DMS53 (cell line): ENCODE measurements at regions not wholly inside any gene's neighbourhood (a gene's known extent, or its start where the extent isn't known, plus 50 kb on each side); places are given as distances from the start of the nearest gene placed in this dataset.
"Not testable (repeated sequence)": the region's sequence is repeated elsewhere in the genome, so short reads cannot be mapped to it uniquely, and the experiment has no call there.

Experiments
- DNase-seq: peaks from one replicate; lab custom pipeline; 2025; lab: John Stamatoyannopoulos, UW

GRCh38 chr10:109650228-109650627 lies 273.1 kb downstream of the XPNPEP1 start:
- DNase-seq: peak; percentile 34

DNA sequence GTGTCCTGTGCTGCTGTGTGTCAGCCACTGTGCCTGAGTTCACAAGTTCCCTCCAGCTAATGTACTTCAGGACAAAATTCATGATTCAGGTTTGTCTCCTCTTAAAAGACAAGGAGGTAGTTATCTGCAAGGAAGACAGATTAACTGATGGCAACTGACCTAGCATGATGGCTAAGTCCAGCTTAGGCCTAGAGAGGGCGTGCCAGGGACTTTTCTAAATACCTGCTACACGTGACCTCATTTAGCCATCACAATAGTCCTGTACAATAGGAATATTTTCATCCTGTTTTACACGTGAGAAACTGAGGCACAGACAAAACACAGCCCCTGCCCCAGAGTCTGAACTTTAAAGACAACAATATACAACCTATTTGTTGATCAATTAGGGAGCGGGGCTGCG lies 275.7 kb downstream of the XPNPEP1 start:
- DNase-seq: peak; percentile 32

DNA sequence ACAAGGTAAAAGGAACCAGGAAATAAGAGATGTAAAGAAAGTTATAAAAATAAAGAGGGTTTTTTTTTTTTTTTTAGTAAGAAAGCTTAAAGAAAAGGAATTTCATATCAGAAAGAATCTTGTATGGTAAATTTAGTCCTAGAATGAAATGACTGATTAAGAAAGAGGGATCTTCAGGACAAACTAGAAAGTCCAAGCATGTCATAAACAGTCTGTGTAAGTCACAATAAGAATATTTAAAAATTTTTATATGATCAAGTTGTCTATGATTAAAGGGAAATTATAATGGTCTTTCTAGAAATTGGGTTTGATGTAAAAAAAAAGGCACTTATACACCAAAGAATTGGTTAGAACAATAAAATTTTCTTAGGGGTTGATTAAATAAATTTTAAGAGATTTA lies 289.5 kb downstream of the XPNPEP1 start:
- peak; percentile 30 for DNase-seq

GRCh38 chr10:109633017-109633416 lies 290.3 kb downstream of the XPNPEP1 start:
- not testable (repeated sequence) for DNase-seq

DNA sequence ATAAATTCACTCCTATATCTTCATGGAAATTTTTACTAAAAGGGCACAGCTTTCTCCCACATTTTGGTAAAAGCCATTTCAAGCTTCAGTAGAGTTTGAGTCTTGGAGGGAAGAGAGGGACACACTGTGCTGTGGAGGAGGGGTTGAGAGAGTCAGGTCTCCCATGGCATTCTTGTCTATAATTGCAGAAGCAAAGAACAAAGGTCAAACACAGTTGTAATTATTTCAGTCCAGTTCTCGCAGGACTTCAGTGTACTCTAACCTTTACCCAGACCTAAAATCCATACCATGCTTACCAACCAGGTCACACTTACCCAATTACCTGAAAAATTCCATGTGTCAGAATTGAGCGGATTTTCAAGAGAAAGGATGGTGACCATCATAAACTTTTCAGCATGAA lies 298.4 kb downstream of the XPNPEP1 start:
- DNase-seq: no peak

- DNase-seq: no peak
Observed at GRCh38 chr10:109622566-109622965, 300.7 kb downstream of the XPNPEP1 start.

GRCh38 chr10:109620396-109620795 lies 302.9 kb downstream of the XPNPEP1 start:
- DNase-seq: no peak

GRCh38 chr10:109619914-109620313 lies 303.4 kb downstream of the XPNPEP1 start:
- DNase-seq: no peak

- no peak for DNase-seq
Observed at GRCh38 chr10:109618748-109619147, 304.6 kb downstream of the XPNPEP1 start.

- no peak for DNase-seq
Observed at GRCh38 chr10:109618301-109618700, 305.0 kb downstream of the XPNPEP1 start.

DNA sequence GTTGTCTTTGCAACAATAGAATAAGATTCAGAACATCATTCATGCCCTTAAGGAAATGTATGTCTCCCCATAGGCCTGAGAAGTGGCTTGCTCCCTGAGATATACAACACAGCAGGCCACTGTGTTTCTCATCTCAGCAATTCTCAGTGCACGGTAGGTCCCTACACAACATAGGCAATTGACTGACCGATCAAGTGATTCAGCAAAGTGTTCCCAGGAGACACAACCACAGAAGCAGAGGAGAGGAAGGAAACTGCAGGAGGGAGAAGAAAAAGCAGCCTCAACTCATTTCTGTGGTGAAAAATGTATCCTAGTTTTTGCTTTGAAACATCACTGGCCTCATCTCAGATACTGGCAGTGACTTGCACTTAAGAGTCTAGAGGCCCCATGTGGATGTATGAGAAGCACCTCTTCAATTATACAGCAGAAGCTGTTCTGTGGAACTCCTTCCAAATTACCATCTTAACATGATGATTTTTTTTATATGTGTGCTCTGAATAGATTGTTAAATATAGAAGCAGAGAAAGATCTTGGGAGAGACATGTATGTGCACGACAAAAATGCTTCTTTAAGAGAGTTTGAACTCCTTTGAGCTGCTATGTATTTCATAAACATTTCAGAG lies 306.8 kb downstream of the XPNPEP1 start:
- no peak for DNase-seq

DNA sequence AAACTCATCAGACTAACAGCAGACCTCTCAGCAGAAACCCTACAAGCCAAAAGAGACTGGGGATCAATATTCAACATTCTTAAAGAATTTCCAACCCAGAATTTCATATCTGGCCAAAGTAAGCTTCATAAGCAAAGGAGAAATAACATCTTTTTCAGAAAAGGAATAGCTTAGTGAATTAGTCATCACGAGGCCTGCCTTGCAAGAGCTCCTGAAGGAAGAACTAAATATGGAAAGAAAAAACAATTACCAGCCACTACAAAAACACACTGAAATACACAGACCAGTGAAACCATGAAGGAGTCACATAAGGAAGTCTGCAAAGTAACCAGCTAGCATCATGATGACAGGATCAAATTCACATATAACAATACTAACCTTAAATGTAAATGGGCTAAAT lies 328.0 kb downstream of the XPNPEP1 start:
- not testable (repeated sequence) for DNase-seq

DNA sequence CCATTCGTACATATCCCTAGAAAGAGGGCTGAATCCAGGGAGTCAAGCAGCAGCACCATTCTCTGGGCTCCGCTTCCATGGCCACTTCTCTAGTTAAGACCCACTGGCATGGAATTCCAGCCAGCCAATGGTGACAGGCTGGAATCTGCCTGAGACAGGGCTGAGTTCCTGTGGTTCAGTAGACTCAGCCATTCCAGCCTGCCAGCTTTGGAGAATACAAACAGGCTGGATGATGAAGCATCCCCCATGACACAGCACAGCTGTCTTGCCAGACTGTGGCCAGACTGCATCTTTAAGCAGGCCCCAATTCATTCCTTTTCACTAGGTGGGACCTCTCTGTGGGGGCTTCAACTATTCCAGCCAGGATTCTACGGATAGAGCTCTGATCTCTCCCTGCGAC lies 329.6 kb downstream of the XPNPEP1 start:
- no peak for DNase-seq

- DNase-seq: no peak
Observed at GRCh38 chr10:109592391-109592790, 330.9 kb downstream of the XPNPEP1 start.

GRCh38 chr10:109591601-109592000 lies 331.7 kb downstream of the XPNPEP1 start:
- DNase-seq: no peak

- DNase-seq: no peak
Observed at GRCh38 chr10:109588259-109588658, 335.1 kb downstream of the XPNPEP1 start.

GRCh38 chr10:109587366-109587765 lies 335.9 kb downstream of the XPNPEP1 start:
- peak; percentile 15 for DNase-seq

DNA sequence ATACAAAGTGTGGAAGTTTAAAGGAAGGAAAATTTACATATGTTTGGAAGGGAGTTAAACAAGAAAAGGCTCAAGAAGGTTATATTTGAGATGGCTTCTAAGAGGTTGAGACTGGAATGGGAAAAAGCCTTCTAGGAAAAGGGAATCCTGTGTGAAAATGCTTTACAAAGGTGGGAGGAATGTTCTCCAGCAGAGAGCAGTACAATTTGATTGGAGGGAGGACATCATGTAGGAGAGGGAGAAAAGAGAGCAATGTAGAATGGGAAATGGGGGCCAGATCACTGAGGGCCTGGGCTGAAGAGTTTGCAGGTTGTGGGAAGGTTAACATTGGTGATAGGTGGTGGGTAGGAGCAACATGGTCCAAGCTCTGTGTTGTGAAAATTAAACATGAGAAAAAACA lies 366.9 kb downstream of the XPNPEP1 start:
- no peak for DNase-seq

DNA sequence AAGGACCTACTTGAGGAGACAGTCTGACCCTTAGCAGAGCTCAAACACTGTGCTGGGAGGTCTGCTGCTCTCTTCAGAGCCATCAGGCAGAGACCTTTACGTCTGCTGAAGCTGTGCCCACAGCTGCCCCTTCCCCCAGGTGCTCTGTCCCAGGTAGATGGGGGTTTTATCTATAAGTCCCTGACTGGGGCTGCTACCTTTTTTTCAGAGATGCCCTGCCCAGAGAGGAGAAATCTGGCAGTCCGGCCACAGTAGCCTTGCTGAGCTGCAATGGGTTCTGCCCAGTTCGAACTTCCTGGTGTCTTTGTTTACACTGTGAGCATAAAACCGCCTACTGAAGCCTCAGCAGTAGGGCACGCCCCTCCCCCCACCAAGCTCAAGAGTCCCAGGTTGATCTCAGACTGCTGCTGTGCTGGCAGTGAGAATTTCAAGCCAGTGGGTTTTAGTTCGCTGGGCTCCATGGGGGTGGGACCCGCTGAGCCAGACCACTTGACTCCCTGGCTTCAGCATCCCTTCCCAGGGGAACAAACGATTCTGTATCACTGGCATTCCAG lies 381.2 kb downstream of the XPNPEP1 start:
- DNase-seq: peak; percentile 89

DNA sequence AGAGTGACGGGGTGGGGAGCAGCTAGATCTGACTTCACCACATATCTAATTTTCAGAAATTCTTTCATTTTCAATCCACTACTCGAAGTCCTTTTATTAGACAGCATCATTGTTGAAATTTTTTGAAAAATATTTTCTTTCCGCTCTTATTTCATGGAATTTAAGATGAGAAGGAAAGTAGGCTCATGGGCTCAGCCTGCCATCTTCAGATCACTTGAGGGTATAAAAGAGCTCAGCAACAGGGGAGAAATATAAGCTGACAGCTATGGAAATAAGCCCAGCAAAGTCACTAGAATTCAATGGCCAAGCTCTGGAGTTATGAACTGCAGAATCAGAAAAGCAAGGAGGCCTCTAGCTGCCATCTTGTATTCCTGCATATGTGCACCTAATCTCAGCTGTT lies 389.1 kb downstream of the XPNPEP1 start:
- DNase-seq: no peak

GRCh38 chr10:109529258-109529657 lies 394.1 kb downstream of the XPNPEP1 start:
- no peak for DNase-seq

GRCh38 chr10:109517748-109518147 lies 405.6 kb downstream of the XPNPEP1 start:
- DNase-seq: no peak

- DNase-seq: peak; percentile 58
Observed at GRCh38 chr10:109504401-109504800, 418.9 kb downstream of the XPNPEP1 start.

DNA sequence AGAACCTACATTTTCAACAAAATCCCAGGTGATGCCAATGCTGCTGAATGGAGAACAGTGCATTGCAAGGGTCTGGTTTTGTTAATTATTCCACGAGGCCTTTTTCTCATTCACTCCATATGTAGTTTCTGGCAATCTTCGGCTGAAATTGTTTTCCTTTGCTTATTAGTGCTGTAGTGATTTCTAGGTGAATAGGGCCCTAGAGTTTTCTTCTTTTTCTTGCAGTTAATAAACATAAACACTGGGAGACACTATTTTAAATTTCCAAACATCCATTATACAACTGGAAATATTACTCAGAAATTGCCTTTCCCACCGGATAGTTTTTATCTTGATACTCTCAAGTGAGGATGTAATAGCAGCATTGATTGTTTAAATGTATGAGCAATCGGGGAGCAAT lies 435.6 kb downstream of the XPNPEP1 start:
- DNase-seq: no peak
